Endodermal cell (in vitro differentiated cells): ENCODE measurements at regions not wholly inside any gene's neighbourhood (a gene's known extent, or its start where the extent isn't known, plus 50 kb on each side); places are given as distances from the start of the nearest gene placed in this dataset.
"Not testable (repeated sequence)": the region's sequence is repeated elsewhere in the genome, so short reads cannot be mapped to it uniquely, and the experiment has no call there.

ENCODE experiments used
- DNase-seq: peaks from one replicate; pipeline ENCODE4 v3.0.0-alpha.2; 2017
- H3K27ac ChIP-seq: 2 replicates; pipeline ENCODE4 v1.5.1; 2013; ENCODE audit warnings: mild to moderate bottlenecking, low read depth, low read length, moderate library complexity
- H3K27me3 ChIP-seq: 2 replicates; pipeline ENCODE4 v1.6.1; 2013; ENCODE audit warnings: mild to moderate bottlenecking, low read length, moderate library complexity; ENCODE audit not compliant: insufficient read depth, control insufficient read depth, poor library complexity, severe bottlenecking
- H3K36me3 ChIP-seq: 2 replicates; pipeline ENCODE4 v1.7.0; 2013; ENCODE audit warnings: mild to moderate bottlenecking, low read length, moderate library complexity; ENCODE audit not compliant: control insufficient read depth, insufficient read depth
- H3K4me1 ChIP-seq: one replicate; pipeline ENCODE4 v1.7.0; 2013; ENCODE audit warnings: low read length; ENCODE audit not compliant: control insufficient read depth, insufficient read depth
- H3K4me3 ChIP-seq: 2 replicates; pipeline ENCODE4 v1.5.1; 2013; ENCODE audit warnings: mild to moderate bottlenecking, low read length, moderate library complexity
- H3K9ac ChIP-seq: 2 replicates; pipeline ENCODE4 v1.6.1; 2013; ENCODE audit warnings: mild to moderate bottlenecking, low read length, moderate library complexity; ENCODE audit not compliant: poor library complexity, severe bottlenecking; ENCODE audit errors: extremely low read depth
- H3K9me3 ChIP-seq: 2 replicates; pipeline ENCODE4 v1.6.1; 2013; ENCODE audit warnings: mild to moderate bottlenecking, low read length, moderate library complexity; ENCODE audit not compliant: control insufficient read depth
- H3K27ac Mint-ChIP-seq: 2 replicates; pipeline ENCODE4 v1.8.0; 2020; ENCODE audit warnings: mixed read lengths
- H3K27me3 Mint-ChIP-seq: 2 replicates; pipeline ENCODE4 v1.8.0; 2021; ENCODE audit warnings: mild to moderate bottlenecking, mixed read lengths; ENCODE audit not compliant: insufficient read depth
- H3K36me3 Mint-ChIP-seq: 2 replicates; pipeline ENCODE4 v1.8.0; 2020; ENCODE audit warnings: low read depth, mixed read lengths
- H3K4me1 Mint-ChIP-seq: 2 replicates; pipeline ENCODE4 v1.8.0; 2020; ENCODE audit warnings: mixed read lengths
- H3K4me3 Mint-ChIP-seq: 2 replicates; pipeline ENCODE4 v1.8.0; 2020; ENCODE audit warnings: mild to moderate bottlenecking, moderate library complexity, mixed read lengths
- H3K9me3 Mint-ChIP-seq: 2 replicates; pipeline ENCODE4 v1.8.0; 2020; ENCODE audit warnings: mild to moderate bottlenecking, mixed read lengths
- CTCF ChIP-seq: fragments of 200-600 bp; sonication (generic); conservative IDR thresholded peaks from 2 replicates; pipeline ENCODE4 v1.5.0; 2021; ENCODE audit warnings: antibody characterized with exemption, mild to moderate bottlenecking
- WGBS, 2 experiments: methylation state at CpG; one replicate each; pipeline versions ENCODE4 v1.1.5 to v1.1.7; 2013; ENCODE audit warnings: missing lambda C conversion rate in 2 of 2, mixed read lengths in 1 of 2; ENCODE audit not compliant: insufficient coverage in 1 of 2, insufficient read length in 1 of 2; 5-methylcytosine and 5-hydroxymethylcytosine counted together

DNA sequence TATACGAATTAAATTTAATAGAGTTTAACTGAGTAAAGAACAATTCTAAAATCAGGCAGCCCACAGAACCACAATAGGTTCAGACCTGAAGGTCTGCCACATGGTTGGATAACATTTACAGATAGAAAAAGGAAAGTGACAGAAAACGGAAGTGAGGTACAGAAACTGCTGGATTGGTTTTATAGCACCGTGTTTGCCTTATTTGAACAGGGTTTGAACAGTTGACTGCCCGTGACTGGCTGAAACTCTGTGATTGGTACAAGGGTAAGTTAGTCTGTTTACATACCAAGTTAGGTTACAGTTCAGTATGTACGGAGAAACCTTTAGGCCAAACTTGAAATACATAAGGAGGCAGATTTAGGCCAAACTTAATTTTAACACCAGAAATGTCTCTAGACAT, 64.1 kb upstream of the ATXN3L start:
- Mint-ChIP-seq H3K4me3 (no peak overlapping the region), H3K4me1 (no peaks in the 10 kb centered on the region), H3K27ac (no peak overlapping the region), H3K27me3 (no peaks in the 10 kb centered on the region), H3K36me3 (no peaks in the 10 kb centered on the region), H3K9me3 (peaks cover 55% of the 10 kb centered on the region)
- 89 to 94% methylated on average over 2 to 5 of the region's 5 CpGs for WGBS, 2 experiments
- TF ChIP-seq CTCF = no peak
- Histone ChIP-seq H3K9ac (no peak overlapping the region), H3K27me3 (no peaks in the 10 kb centered on the region), H3K4me3 (no peak overlapping the region), H3K4me1 (no peaks in the 10 kb centered on the region), H3K27ac (no peak overlapping the region), H3K36me3 (no peaks in the 10 kb centered on the region), H3K9me3 (no peaks in the 10 kb centered on the region)
- DNase-seq = no peak

DNA sequence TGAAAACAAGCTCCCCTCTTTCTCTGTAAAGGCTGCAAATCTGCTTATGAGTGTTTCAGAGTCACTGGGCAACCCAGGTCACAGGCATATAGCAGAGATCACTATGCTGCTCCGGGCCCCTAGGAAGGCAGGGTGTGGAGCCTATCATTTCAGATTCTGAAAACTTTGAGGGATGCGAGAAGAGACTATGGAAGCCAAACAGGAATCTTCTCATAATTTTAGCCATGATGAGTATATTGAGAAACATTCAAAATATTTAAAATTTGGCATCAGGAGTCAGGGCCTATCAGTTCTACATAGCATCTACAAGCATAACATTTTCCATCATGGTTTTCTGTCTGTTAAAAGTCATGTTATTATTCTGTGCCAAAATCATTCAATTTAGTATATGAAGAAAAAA, 61.7 kb upstream of the ATXN3L start:
- Mint-ChIP-seq H3K4me1 (no peaks in the 10 kb centered on the region), H3K27me3 (peaks cover 1% of the 10 kb centered on the region), H3K9me3 (peaks cover 64% of the 10 kb centered on the region), H3K36me3 (no peaks in the 10 kb centered on the region), H3K27ac (no peak overlapping the region), H3K4me3 (no peak overlapping the region)
- DNase-seq = no peak
- Histone ChIP-seq H3K4me3 (no peak overlapping the region), H3K9ac (no peak overlapping the region), H3K27ac (no peak overlapping the region), H3K4me1 (no peaks in the 10 kb centered on the region), H3K27me3 (no peaks in the 10 kb centered on the region), H3K9me3 (no peaks in the 10 kb centered on the region), H3K36me3 (no peaks in the 10 kb centered on the region)
- WGBS, 2 experiments = 64% methylated on average over 2 of the region's 2 CpGs; no CpG with 5 or more reads in 1 of the 2 experiments
- no peak for TF ChIP-seq CTCF

DNA sequence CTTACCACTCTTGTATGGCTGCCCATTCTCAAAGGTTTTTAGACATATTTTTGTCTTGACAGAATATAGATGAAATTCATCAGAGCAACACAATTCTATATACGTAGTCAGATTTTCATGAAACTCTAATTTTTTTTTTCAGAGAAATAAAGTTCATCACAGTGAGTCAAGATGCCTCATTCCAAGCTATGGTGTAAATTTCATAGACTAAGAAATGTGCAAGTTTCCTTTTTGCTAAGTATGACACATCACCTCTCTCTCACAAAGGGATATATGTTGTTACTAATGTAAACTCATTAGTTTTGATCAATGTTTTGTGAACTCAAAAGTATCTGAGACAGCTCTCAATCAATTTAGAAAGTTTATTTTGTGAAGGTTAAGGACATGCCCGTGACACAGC, 60.4 kb upstream of the ATXN3L start:
- DNase-seq = no peak
- Histone ChIP-seq H3K9me3 (no peaks in the 10 kb centered on the region), H3K4me3 (no peak overlapping the region), H3K27ac (no peak overlapping the region), H3K27me3 (no peaks in the 10 kb centered on the region), H3K36me3 (no peaks in the 10 kb centered on the region), H3K9ac (no peak overlapping the region), H3K4me1 (no peaks in the 10 kb centered on the region)
- peaks cover 1% of the 10 kb centered on the region for H3K27me3 Mint-ChIP-seq
- H3K4me1 Mint-ChIP-seq = no peaks in the 10 kb centered on the region
- no peaks in the 10 kb centered on the region for H3K36me3 Mint-ChIP-seq
- WGBS, 2 experiments = 50% methylated on average over 2 of the region's 2 CpGs; no CpG with 5 or more reads in 1 of the 2 experiments
- H3K4me3 Mint-ChIP-seq = no peak overlapping the region
- H3K27ac Mint-ChIP-seq = no peak overlapping the region
- peaks cover 74% of the 10 kb centered on the region for H3K9me3 Mint-ChIP-seq
- TF ChIP-seq CTCF = no peak

GRCh38 chrX:13378562-13379518, 59.0 kb upstream of the ATXN3L start:
- WGBS, 2 experiments = 87 to 92% methylated on average over 15 to 46 of the region's 60 CpGs
- H3K27ac Mint-ChIP-seq = not testable (repeated sequence)

More at GRCh38 chrX:13378562-13379518, 59.0 kb upstream of the ATXN3L start:
- not testable (repeated sequence) for H3K9ac ChIP-seq, H3K27ac ChIP-seq, H3K9me3 ChIP-seq, H3K27me3 Mint-ChIP-seq, H3K4me3 ChIP-seq, H3K36me3 ChIP-seq, H3K4me1 Mint-ChIP-seq, H3K27me3 ChIP-seq, H3K4me3 Mint-ChIP-seq, H3K36me3 Mint-ChIP-seq, H3K4me1 ChIP-seq, DNase-seq
- H3K9me3 Mint-ChIP-seq = peaks cover 72% of the 10 kb centered on the region
